NCI-H460 (cell line): ENCODE measurements at regions not wholly inside any gene's neighbourhood (a gene's known extent, or its start where the extent isn't known, plus 50 kb on each side); places are given as distances from the start of the nearest gene placed in this dataset.
A peak's percentile ranks its signal among the peaks of the same experiment; 100 is the strongest.
"Not testable (repeated sequence)": the region's sequence is repeated elsewhere in the genome, so short reads cannot be mapped to it uniquely, and the experiment has no call there.

Experiments
- DNase-seq: peaks from one replicate; pipeline ENCODE4 v3.0.0-alpha.2; 2016; ENCODE audit warnings: low read depth; ENCODE audit errors: extremely low read depth

GRCh38 chr10:23945845-23946244 is 263.1 kb upstream of the KIAA1217 start:
- DNase-seq: no peak

- DNase-seq: no peak
These were observed 257.1 kb upstream of the KIAA1217 start for GRCh38 chr10:23951841-23952240.

GRCh38 chr10:23955456-23956225 is 253.3 kb upstream of the KIAA1217 start:
- DNase-seq: no peak

DNA sequence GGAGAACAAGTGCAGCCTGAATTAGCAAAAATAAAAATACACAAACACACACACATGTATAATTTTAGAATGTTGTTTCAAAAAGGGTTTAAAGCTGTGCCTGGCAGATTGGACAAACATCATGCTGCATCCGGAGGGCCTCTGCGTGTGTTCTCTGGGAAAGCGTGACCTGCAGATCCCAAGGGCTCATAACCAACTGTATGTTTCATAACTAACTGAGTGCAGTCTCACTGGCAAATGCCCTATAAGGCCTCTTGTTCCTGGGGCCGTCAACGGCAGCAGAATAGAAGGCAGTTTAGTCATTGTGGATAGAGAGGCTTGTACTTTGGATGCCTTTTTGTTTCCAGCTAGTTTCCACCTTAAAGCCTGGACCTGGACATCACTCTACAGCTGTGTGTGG is 243.8 kb upstream of the KIAA1217 start:
- DNase-seq: no peak

DNA sequence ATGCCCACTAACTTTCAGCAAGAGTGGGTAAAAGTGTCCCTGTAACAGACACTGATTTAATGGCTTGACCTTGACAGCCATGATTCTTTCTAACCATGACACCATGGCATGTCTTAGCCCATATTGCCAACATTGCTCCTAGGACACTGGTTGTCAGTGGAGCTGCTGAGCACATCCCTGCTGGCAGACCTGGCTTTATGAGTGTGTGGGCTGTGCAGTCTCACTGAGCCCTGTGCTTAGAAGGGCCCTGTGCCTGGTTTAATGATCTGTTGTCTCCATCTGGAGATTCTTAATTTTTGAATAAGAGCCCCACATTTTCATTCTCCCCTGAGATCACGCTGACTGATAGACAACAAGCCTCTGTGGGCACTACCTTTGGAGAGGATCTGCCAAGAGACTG is 243.1 kb upstream of the KIAA1217 start:
- DNase-seq: no peak

GRCh38 chr10:23966504-23967051 is 242.4 kb upstream of the KIAA1217 start:
- DNase-seq: no peak

- DNase-seq: no peak
These were observed 240.6 kb upstream of the KIAA1217 start for GRCh38 chr10:23968301-23968700.

- no peak for DNase-seq
These were observed 234.1 kb upstream of the KIAA1217 start for GRCh38 chr10:23974746-23975272.

DNA sequence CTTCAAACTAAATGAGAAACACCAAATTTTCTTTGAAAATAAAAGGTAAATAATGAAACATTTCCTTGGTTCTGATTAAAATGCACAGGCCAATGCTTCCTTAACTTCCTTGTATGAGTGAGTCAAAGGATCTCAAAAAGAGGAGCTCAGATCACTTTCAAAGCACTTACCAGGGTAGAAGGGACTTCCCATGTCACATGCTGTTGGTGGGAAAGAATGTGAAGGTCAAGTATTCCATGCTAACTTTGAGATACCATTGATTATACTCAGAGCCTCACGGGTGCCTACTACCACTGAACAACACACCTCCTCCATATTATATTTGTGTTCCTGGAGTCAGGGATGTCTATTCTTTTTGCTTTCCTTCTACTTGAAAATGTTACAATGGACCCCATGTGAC is 233.5 kb upstream of the KIAA1217 start:
- DNase-seq: no peak

- DNase-seq: no peak
These were observed 232.7 kb upstream of the KIAA1217 start for GRCh38 chr10:23976275-23976674.

DNA sequence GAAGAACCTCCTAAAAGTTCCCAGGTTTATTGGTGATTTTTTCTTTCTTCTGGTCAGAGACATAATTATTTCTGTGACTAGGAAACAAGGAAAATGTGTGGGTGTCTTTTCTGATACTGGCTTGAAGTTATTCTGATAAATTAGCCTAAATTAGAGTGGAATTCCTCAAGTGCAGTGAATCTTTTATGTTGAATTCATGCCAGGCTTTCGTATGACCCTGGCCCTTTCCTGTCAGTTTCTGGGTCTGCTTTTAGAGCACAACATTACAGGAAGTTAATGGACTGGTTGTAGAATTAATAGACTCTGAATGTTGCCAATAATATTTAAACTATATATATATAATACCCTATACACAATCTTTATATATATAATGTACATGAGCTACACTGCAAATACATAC is 230.6 kb upstream of the KIAA1217 start:
- no peak for DNase-seq

- no peak for DNase-seq
These were observed 228.8 kb upstream of the KIAA1217 start for GRCh38 chr10:23980094-23980493.

GRCh38 chr10:23981520-23982309 is 227.2 kb upstream of the KIAA1217 start:
- DNase-seq: no peak

DNA sequence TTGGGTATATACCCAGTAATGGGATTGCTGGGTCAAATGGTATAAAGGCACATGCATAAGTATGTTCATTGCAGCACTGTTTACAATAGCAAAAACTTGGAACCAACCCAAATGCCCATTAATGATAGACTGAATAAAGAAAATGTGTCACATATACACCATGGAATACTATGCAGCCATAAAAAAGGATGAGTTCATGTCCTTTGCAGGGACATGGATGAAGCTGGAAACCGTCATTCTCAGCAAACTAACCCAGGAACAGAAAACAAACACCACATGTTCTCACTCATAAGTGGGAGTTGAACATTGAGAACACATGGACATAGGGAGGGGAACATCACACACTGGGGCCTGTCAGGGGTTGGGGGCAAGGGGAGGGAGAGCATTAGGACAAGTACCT is 224.5 kb upstream of the KIAA1217 start:
- DNase-seq: not testable (repeated sequence)

DNA sequence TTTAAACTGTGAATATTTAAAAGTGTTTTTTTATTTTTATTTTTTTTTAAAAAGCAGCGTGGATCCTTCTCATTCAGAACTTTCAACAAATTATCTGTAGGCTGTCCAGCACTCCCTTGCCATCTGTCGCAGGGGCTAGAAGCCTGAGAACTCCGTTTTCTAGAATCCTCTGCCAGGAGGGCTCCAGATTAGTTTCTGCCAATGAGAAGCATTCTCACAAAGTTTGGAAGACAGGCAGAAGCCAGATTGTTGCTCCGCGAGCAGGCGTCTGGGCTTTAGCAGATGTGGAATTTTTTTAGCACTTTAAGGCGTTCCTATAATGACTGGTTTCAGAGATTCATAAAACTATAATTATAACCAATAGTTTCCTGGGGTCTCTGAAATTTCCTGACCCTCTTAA is 220.9 kb upstream of the KIAA1217 start:
- no peak for DNase-seq

- DNase-seq: peak; percentile 21
These were observed 214.4 kb upstream of the KIAA1217 start for GRCh38 chr10:23994459-23995046.

DNA sequence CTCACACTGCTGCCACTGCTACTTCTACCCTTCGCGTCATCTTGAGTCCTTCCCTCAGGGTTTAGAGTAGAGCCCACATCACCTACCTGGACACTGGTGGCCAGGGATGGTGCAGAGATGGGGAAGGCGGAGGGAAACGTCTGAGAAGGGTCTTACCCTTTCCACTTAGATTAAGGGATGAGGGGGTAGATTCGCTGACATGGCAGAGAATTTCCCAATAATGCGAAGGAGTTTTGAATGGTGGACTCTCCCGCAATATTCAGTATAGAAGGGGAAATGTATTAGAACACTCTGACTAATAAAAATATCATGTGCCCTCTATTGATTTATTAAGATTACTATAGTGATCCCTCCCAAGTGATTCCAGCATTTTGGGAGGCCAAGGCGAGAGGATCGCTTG is 209.5 kb upstream of the KIAA1217 start:
- DNase-seq: no peak

- DNase-seq: no peak
These were observed 208.6 kb upstream of the KIAA1217 start for GRCh38 chr10:24000271-24000813.

DNA sequence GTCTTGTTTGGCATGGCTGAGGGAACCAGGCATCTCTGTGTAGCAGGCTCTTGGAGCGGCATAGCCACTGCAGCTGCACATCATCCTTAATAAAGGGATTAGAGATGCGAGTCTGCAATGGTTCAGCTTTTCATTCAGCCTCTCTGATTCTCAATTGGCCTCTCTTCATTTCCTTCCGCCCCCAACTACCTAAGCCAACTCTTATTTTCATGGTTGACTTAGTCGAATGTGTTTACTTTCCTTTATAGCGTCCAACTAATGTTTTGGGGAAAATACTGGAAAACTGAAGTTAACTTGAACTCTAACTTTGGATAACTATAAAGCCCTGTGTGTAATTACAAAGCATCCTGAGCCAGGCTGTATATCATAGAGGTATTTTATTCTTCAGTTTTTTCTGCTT is 202.2 kb upstream of the KIAA1217 start:
- no peak for DNase-seq

DNA sequence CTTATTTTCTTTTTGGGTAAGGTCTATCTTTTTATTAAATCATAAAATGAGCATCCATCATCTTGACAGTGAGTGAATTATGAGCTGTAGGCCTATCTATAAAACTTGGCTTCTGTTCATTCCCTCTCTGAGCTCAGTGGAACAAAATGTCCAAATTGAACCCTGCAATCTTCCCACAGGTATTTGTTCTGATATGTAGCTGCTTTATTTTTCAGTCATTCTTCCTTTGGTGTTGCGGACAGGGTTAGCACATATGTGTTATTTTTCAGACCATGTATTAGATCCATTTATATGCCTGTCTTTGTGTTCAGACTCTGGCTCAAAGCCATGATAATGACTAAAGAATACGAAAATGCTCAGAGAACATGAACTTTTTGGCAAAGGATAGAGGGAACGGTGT is 201.6 kb upstream of the KIAA1217 start:
- DNase-seq: no peak
